Smooth muscle cell (in vitro differentiated cells): ENCODE measurements at regions not wholly inside any gene's neighbourhood (a gene's known extent, or its start where the extent isn't known, plus 50 kb on each side); places are given as distances from the start of the nearest gene placed in this dataset.

Experiments
- DNase-seq: peaks from one replicate; lab custom pipeline; 2025; ENCODE audit not compliant: unreplicated experiment; lab: John Stamatoyannopoulos, UW
- H2AFZ ChIP-seq: fragments of 200-600 bp; sonication (generic); 2 replicates; pipeline ENCODE4 v1.6.0; 2016; ENCODE audit warnings: antibody characterized with exemption, low read depth, mild to moderate bottlenecking
- H3F3A ChIP-seq: fragments of 200-600 bp; sonication (generic); 2 replicates; pipeline ENCODE4 v1.6.0; 2017; ENCODE audit warnings: antibody characterized with exemption, low read depth
- H3K27ac ChIP-seq: fragments of 200-600 bp; sonication (generic); 2 replicates; pipeline ENCODE4 v1.5.1; 2016; ENCODE audit warnings: low read depth, mild to moderate bottlenecking
- H3K27me3 ChIP-seq: fragments of 200-600 bp; sonication (generic); 2 replicates; pipeline ENCODE4 v1.6.1; 2016; ENCODE audit warnings: low read depth, mild to moderate bottlenecking
- H3K36me3 ChIP-seq: fragments of 200-600 bp; sonication (generic); 2 replicates; pipeline ENCODE4 v1.5.1; 2016; ENCODE audit warnings: low read depth
- H3K4me1 ChIP-seq: fragments of 200-600 bp; sonication (generic); 2 replicates; pipeline ENCODE4 v1.5.1; 2016; ENCODE audit warnings: low read depth
- H3K4me2 ChIP-seq: fragments of 200-600 bp; sonication (generic); 2 replicates; pipeline ENCODE4 v1.6.0; 2016; ENCODE audit warnings: mild to moderate bottlenecking
- H3K4me3 ChIP-seq: fragments of 200-600 bp; sonication (generic); 2 replicates; pipeline ENCODE4 v1.5.1; 2016; ENCODE audit warnings: mild to moderate bottlenecking
- H3K79me2 ChIP-seq: fragments of 200-600 bp; sonication (generic); 2 replicates; pipeline ENCODE4 v1.6.0; 2016; ENCODE audit warnings: low read depth, mild to moderate bottlenecking
- H3K9ac ChIP-seq: fragments of 200-600 bp; sonication (generic); 2 replicates; pipeline ENCODE4 v1.6.0; 2016; ENCODE audit warnings: low read depth
- H3K9me3 ChIP-seq: fragments of 200-600 bp; sonication (generic); replicated peaks from 2 replicates; pipeline ENCODE4 v1.5.1; 2016; ENCODE audit warnings: low read depth
- H4K20me1 ChIP-seq: fragments of 200-600 bp; sonication (generic); 2 replicates; pipeline ENCODE4 v1.6.0; 2016; ENCODE audit warnings: low read depth
- WGBS: methylation state at CpG from one replicate; pipeline ENCODE4 v1.1.7; 2016; ENCODE audit warnings: low lambda C conversion rate; 5-methylcytosine and 5-hydroxymethylcytosine counted together
- TF ChIP-seq, protein P1 (sequence below): fragments of 200-600 bp; sonication (generic); IDR thresholded peaks from 2 replicates; pipeline ENCODE4 v1.5.1; 2017; ENCODE audit warnings: borderline replicate concordance, mild to moderate bottlenecking, antibody characterized with exemption; ENCODE audit not compliant: insufficient read depth, poor library complexity, severe bottlenecking

DNA sequence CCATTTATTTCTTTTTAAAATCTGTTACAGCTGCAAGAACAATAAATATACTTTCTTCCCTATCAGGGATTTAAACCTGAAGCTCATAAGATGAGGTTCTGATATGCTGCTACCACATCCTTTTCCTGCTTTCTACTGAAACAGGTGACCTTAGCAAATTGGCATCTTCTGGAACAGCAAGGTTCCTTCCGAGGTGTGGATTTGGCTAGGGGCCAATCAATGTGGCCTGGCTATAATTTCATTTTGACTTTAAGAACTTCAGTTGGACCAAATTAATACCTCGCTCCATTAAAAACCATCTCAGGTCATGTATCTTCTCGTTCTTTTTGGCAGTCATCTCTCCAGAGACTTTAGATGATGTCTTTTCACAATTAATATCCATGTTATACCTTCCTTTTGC lies 53.4 kb upstream of the C3orf80 start:
- H3K36me3 ChIP-seq: no peaks in the 10 kb centered on the region
- no peaks in the 10 kb centered on the region for H4K20me1 ChIP-seq
- H3K27me3 ChIP-seq: no peaks in the 10 kb centered on the region
- H3K4me3 ChIP-seq: no peak overlapping the region
- no peaks in the 10 kb centered on the region for H3K79me2 ChIP-seq
- no peak for DNase-seq
- no peak overlapping the region for H3K9ac ChIP-seq
- WGBS: 88% methylated on average over 3 of the region's 3 CpGs
- H3K27ac ChIP-seq: no peak overlapping the region
- TF ChIP-seq, protein P1, sequence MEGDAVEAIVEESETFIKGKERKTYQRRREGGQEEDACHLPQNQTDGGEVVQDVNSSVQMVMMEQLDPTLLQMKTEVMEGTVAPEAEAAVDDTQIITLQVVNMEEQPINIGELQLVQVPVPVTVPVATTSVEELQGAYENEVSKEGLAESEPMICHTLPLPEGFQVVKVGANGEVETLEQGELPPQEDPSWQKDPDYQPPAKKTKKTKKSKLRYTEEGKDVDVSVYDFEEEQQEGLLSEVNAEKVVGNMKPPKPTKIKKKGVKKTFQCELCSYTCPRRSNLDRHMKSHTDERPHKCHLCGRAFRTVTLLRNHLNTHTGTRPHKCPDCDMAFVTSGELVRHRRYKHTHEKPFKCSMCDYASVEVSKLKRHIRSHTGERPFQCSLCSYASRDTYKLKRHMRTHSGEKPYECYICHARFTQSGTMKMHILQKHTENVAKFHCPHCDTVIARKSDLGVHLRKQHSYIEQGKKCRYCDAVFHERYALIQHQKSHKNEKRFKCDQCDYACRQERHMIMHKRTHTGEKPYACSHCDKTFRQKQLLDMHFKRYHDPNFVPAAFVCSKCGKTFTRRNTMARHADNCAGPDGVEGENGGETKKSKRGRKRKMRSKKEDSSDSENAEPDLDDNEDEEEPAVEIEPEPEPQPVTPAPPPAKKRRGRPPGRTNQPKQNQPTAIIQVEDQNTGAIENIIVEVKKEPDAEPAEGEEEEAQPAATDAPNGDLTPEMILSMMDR: no peak
- H3K9me3 ChIP-seq: no peaks in the 10 kb centered on the region
- no peak overlapping the region for H3K4me2 ChIP-seq
- peaks cover 18% of the 10 kb centered on the region for H3K4me1 ChIP-seq
- H2AFZ ChIP-seq: no peak overlapping the region
- H3F3A ChIP-seq: peaks cover 5% of the 10 kb centered on the region

DNA sequence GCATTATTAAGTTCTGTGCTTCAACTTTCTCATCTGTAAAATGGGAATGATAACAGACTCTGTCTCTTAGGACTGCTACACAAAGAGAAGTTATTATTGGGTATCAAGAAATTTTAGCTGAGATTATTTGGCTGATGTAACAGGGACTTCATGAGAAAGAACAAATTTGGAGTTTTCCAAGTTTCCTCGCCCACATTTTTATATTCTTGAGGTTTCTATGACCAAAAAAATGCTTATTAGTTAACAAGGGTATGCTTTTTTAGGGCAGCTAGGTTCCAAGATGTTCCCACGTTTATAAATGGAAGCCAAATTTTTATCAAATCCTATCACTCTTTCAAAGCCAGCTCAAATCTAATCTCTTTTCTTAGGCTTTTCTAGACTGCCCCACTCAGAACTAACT lies 50.6 kb upstream of the C3orf80 start:
- Histone ChIP-seq H2AFZ (peak overlapping the region; percentile 39), H3K36me3 (no peaks in the 10 kb centered on the region), H3K4me2 (no peak overlapping the region), H3K9me3 (no peaks in the 10 kb centered on the region), H3K27ac (no peak overlapping the region), H3K4me1 (peaks cover 8% of the 10 kb centered on the region), H4K20me1 (no peaks in the 10 kb centered on the region), H3K9ac (no peak overlapping the region), H3K4me3 (no peak overlapping the region), H3F3A (peaks cover 4% of the 10 kb centered on the region), H3K79me2 (no peaks in the 10 kb centered on the region), H3K27me3 (no peaks in the 10 kb centered on the region)
- TF ChIP-seq, protein P1: no peak
- 78% methylated on average over 2 of the region's 2 CpGs for WGBS
- DNase-seq: no peak
